ENCODE measurements at regions not wholly inside any gene's neighbourhood (a gene's known extent, or its start where the extent isn't known, plus 50 kb on each side); places are given as distances from the start of the nearest gene placed in this dataset.

DNA sequence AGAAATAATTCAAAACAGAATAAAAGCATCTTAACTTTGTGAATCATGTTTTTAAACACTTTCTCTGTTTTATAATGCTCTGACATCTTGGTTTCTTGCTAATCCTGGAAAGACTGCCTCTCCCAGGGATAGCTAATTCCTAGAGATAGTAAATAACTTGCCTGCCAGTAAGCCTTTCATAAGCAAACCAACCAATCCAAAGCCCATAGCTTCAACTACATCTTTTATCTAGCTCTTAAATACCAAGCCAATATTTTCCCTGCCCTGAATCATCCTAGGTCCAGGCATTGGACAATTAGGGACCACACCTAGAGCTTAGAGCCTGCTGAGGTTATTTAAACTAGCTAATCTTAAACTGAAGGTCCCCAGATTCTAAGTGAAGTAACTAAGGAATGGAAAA lies 223.7 kb upstream of the DIPK2B start:
- TF ChIP-seq, protein P1, sequence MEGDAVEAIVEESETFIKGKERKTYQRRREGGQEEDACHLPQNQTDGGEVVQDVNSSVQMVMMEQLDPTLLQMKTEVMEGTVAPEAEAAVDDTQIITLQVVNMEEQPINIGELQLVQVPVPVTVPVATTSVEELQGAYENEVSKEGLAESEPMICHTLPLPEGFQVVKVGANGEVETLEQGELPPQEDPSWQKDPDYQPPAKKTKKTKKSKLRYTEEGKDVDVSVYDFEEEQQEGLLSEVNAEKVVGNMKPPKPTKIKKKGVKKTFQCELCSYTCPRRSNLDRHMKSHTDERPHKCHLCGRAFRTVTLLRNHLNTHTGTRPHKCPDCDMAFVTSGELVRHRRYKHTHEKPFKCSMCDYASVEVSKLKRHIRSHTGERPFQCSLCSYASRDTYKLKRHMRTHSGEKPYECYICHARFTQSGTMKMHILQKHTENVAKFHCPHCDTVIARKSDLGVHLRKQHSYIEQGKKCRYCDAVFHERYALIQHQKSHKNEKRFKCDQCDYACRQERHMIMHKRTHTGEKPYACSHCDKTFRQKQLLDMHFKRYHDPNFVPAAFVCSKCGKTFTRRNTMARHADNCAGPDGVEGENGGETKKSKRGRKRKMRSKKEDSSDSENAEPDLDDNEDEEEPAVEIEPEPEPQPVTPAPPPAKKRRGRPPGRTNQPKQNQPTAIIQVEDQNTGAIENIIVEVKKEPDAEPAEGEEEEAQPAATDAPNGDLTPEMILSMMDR (conservative IDR thresholded peaks at IDR 0.05; ENCODE audit: low read depth, low read length): no peak
- TF ChIP-seq BHLHE40 (IDR thresholded peaks at IDR 0.05; ENCODE audit: low read depth, low read length) (no peak), POLR2A (IDR thresholded peaks at IDR 0.05; ENCODE audit: low read depth, low read length) (no peak), RFX5 (IDR thresholded peaks at IDR 0.05; ENCODE audit: low read depth, low read length) (no peak), CHD1 (IDR thresholded peaks at IDR 0.05; ENCODE audit: low read depth, low read length) (no peak), MAFK (IDR thresholded peaks at IDR 0.05; ENCODE audit: low read depth, low read length) (no peak), MXI1 (IDR thresholded peaks at IDR 0.05; ENCODE audit: borderline replicate concordance, low read depth, low read length) (no peak), RAD21 (IDR thresholded peaks at IDR 0.05; ENCODE audit: low read length) (no peak), RCOR1 (IDR thresholded peaks at IDR 0.05; ENCODE audit: insufficient replicate concordance, low read length) (no peak), CEBPB (IDR thresholded peaks at IDR 0.05; ENCODE audit: low read depth, low read length) (no peak)
- TF ChIP-seq, protein P2, sequence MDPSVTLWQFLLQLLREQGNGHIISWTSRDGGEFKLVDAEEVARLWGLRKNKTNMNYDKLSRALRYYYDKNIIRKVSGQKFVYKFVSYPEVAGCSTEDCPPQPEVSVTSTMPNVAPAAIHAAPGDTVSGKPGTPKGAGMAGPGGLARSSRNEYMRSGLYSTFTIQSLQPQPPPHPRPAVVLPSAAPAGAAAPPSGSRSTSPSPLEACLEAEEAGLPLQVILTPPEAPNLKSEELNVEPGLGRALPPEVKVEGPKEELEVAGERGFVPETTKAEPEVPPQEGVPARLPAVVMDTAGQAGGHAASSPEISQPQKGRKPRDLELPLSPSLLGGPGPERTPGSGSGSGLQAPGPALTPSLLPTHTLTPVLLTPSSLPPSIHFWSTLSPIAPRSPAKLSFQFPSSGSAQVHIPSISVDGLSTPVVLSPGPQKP (IDR thresholded peaks at IDR 0.05; ENCODE audit: borderline replicate concordance, low read depth, low read length): no peak

Measured in IMR-90 (cell line).